ENCODE measurements at regions not wholly inside any gene's neighbourhood (a gene's known extent, or its start where the extent isn't known, plus 50 kb on each side); places are given as distances from the start of the nearest gene placed in this dataset.

- TF ChIP-seq CTCF (IDR thresholded peaks at IDR 0.05; ENCODE audit: low read length) (no peak), EZH2 (IDR thresholded peaks at IDR 0.05; ENCODE audit: borderline replicate concordance, low read length) (no peak)
Observed at GRCh38 chr6:135115411-135115810, 60.8 kb upstream of the HBS1L start.

Measured in OCI-LY1 (cell line).